Thoracic aorta (tissue), 2 donors: ENCODE measurements at regions not wholly inside any gene's neighbourhood (a gene's known extent, or its start where the extent isn't known, plus 50 kb on each side); places are given as distances from the start of the nearest gene placed in this dataset.

Experiments used
- ATAC-seq: fragments of 150-250 bp; one replicate; pipeline ENCODE4 v1.8.0; 2017; ENCODE audit warnings: low read depth; ENCODE audit not compliant: insufficient number of reproducible peaks, low FRiP score
- DNase-seq: peaks from one replicate; pipeline ENCODE4 v3.0.0-alpha.2; 2020; ENCODE audit warnings: low spot score
- H3K27ac ChIP-seq, 2 donors: fragments of 200-600 bp; sonication (generic); 1 replicate in 1 of 2; 2 replicates in 1 of 2; pipeline ENCODE4 v1.5.1; 2016; ENCODE audit warnings: mild to moderate bottlenecking in 2 of 2, moderate library complexity in 2 of 2
- H3K27me3 ChIP-seq: fragments of 200-600 bp; sonication (generic); replicated peaks from 2 replicates; pipeline ENCODE4 v1.6.0; 2016; ENCODE audit warnings: mild to moderate bottlenecking; ENCODE audit not compliant: insufficient read depth
- H3K36me3 ChIP-seq: fragments of 200-600 bp; sonication (generic); one replicate; pipeline ENCODE4 v1.5.1; 2016
- H3K4me1 ChIP-seq, 2 donors: fragments of 200-600 bp; sonication (generic); 1 replicate in 1 of 2; 2 replicates in 1 of 2; pipeline versions ENCODE4 v1.5.1 to v1.6.0; 2016; ENCODE audit warnings: low read depth in 2 of 2, mild to moderate bottlenecking in 1 of 2; ENCODE audit not compliant: control insufficient read depth in 1 of 2
- H3K4me3 ChIP-seq: fragments of 200-600 bp; sonication (generic); 2 replicates; pipeline ENCODE4 v1.5.1; 2016; ENCODE audit warnings: mild to moderate bottlenecking
- H3K9me3 ChIP-seq: fragments of 200-600 bp; sonication (generic); 2 replicates; pipeline ENCODE4 v1.5.1; 2016
- TF ChIP-seq, protein P1 (sequence below): fragments of 200-600 bp; sonication (generic); IDR thresholded peaks from one replicate; pipeline ENCODE4 v1.5.1; 2019; ENCODE audit warnings: antibody characterized with exemption

DNA sequence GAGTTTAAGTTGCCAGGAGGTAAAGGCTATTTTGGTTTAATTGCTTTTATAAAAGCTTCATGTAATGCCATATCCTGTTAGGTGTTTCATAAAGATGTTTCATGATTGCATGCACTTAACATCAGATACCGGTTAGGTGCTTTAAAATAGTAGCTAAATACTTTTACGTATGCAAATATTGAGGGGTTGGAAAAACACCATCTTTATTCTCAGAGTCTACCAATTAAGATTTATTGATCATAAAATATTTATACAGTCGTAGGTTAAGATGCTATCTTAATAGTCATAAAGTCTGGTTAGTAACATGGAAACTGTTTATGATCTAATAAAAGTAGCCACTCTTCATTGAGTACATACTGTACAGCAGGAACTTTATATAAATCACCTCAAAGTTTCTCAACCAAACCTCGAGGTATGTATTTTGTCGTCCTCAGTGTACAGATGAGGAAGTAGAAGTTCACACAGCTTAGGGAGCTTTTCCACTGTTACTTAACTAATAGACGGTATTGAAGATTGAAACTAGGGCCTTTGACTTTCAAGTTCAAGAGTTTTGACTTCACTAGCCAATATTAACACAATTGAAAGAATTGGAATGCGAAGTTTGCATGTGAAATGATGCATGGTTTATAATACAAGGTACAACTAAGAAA, 897.1 kb downstream of the GATA3 start:
- Histone ChIP-seq H3K27me3 (no peaks in the 10 kb centered on the region), H3K4me3 (no peak overlapping the region), H3K4me1 (no peaks in the 10 kb centered on the region), H3K27ac (no peak overlapping the region), H3K36me3 (no peaks in the 10 kb centered on the region), H3K9me3 (no peaks in the 10 kb centered on the region)
- no peak for DNase-seq
- TF ChIP-seq, protein P1, sequence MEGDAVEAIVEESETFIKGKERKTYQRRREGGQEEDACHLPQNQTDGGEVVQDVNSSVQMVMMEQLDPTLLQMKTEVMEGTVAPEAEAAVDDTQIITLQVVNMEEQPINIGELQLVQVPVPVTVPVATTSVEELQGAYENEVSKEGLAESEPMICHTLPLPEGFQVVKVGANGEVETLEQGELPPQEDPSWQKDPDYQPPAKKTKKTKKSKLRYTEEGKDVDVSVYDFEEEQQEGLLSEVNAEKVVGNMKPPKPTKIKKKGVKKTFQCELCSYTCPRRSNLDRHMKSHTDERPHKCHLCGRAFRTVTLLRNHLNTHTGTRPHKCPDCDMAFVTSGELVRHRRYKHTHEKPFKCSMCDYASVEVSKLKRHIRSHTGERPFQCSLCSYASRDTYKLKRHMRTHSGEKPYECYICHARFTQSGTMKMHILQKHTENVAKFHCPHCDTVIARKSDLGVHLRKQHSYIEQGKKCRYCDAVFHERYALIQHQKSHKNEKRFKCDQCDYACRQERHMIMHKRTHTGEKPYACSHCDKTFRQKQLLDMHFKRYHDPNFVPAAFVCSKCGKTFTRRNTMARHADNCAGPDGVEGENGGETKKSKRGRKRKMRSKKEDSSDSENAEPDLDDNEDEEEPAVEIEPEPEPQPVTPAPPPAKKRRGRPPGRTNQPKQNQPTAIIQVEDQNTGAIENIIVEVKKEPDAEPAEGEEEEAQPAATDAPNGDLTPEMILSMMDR, result no peak
- ATAC-seq, result no peak

DNA sequence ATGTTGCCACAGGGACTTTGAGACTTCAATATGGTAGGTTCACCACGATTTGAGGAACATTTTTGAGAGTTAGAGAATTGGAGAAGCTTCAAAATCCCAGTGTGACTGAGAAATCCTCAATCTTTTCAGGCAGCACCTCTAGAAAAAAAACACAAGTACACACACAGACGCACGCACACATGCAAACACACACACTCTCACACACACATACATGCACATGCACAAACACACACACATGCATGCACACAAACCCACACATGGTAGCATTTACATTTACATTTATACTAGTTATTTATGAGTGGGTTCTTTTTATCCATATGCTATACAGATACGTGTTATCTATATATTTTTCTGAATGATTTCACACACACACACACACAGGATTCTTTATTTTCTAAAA, 901.9 kb downstream of the GATA3 start:
- H3K4me3 ChIP-seq, result no peak overlapping the region
- TF ChIP-seq, protein P1, result no peak
- no peak for DNase-seq
- H3K9me3 ChIP-seq, result no peaks in the 10 kb centered on the region
- no peaks in the 10 kb centered on the region for H3K36me3 ChIP-seq
- no peak overlapping the region for H3K27ac ChIP-seq
- no peak for ATAC-seq
- no peaks in the 10 kb centered on the region for H3K27me3 ChIP-seq
- no peaks in the 10 kb centered on the region for H3K4me1 ChIP-seq

DNA sequence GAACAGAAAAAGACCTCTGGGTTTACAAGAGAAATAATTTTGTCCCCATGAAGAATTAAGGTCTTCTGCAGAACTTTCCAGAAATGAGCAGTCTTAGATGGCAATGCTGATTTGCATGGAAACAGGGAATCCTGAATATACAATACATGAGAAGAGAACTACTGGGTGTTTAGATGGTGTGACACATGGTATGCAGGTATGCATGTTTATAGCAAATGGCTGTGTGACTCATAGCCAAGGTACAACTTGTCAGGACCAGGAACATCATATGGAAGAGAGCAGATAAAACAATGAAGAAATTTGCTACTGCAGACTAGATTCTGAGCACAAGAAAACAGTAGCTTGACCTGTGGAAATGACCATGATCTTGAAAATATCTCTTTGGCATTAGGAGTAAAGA, 907.8 kb downstream of the GATA3 start:
- DNase-seq, result no peak
- Histone ChIP-seq H3K27ac (no peak overlapping the region), H3K36me3 (no peaks in the 10 kb centered on the region), H3K9me3 (no peaks in the 10 kb centered on the region), H3K4me1 (no peaks in the 10 kb centered on the region), H3K27me3 (no peaks in the 10 kb centered on the region), H3K4me3 (no peak overlapping the region)
- ATAC-seq, result no peak
- TF ChIP-seq, protein P1, result no peak

DNA sequence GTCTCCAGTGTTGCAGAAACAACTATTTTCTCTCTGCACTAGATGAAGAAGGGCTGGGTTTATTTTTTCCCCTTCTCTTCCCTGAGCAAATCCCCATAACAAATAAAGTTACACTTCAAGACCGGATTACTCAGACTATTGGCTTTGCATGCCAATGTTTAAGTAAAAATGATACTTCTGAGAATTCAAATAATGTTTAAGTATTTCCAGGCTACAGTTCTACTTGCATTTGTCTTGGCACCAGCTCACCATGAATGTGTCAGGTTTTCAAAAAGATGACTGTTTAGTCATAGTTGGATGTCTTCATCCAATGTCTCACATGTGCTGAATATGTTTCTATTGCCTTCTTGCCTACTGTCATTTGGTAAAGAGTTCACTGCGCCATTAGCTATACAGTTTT, 912.6 kb downstream of the GATA3 start:
- Histone ChIP-seq H3K27me3 (no peaks in the 10 kb centered on the region), H3K4me1 (no peaks in the 10 kb centered on the region), H3K27ac (no peak overlapping the region), H3K36me3 (no peaks in the 10 kb centered on the region), H3K4me3 (no peak overlapping the region), H3K9me3 (no peaks in the 10 kb centered on the region)
- no peak for DNase-seq
- TF ChIP-seq, protein P1, result no peak
- ATAC-seq, result no peak

DNA sequence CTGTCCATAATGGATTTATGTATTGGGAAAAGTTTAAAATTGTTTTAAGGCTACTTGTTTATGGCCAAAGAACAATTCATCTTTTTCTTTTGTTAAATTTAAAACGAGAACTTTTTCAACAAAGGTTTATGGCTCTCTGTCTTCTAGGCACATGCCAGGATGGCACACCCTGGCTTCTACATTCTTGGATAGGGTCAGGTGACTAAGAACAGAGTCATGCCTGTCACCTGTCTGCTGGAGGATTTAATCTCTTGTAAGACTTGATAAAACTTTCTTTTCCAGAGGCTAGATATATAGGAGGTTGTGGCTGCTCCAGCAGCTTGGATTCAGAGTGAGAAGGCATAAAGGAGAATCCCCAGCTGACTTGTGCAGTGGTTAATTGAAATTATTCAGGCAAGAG, 915.4 kb downstream of the GATA3 start:
- no peak for DNase-seq
- ATAC-seq, result no peak
- Histone ChIP-seq H3K36me3 (no peaks in the 10 kb centered on the region), H3K4me1 (no peaks in the 10 kb centered on the region), H3K27me3 (no peaks in the 10 kb centered on the region), H3K9me3 (no peaks in the 10 kb centered on the region), H3K27ac (no peak overlapping the region), H3K4me3 (no peak overlapping the region)
- TF ChIP-seq, protein P1, result no peak
